ENCODE measurements at regions not wholly inside any gene's neighbourhood (a gene's known extent, or its start where the extent isn't known, plus 50 kb on each side); places are given as distances from the start of the nearest gene placed in this dataset.

GRCh38 chr14:65877624-65878023, 465.1 kb downstream of the FUT8 start:
- no peak for DNase-seq (ENCODE audit: low read depth in 2 of 2)

- no peak for DNase-seq (ENCODE audit: low read depth in 2 of 2)
These were observed 466.1 kb downstream of the FUT8 start for GRCh38 chr14:65878586-65878985.

- no peak for DNase-seq (ENCODE audit: low read depth in 2 of 2)
These were observed 466.9 kb downstream of the FUT8 start for GRCh38 chr14:65879248-65880009.

- DNase-seq (ENCODE audit: low read depth in 2 of 2): no peak
These were observed 468.0 kb downstream of the FUT8 start for GRCh38 chr14:65880507-65880906.

- DNase-seq (ENCODE audit: low read depth in 2 of 2): no peak
These were observed 469.1 kb downstream of the FUT8 start for GRCh38 chr14:65881642-65882041.

GRCh38 chr14:65888677-65889076, 476.1 kb downstream of the FUT8 start:
- no peak for DNase-seq (ENCODE audit: low read depth in 2 of 2)

- DNase-seq (ENCODE audit: low read depth in 2 of 2): no peak
These were observed 479.8 kb downstream of the FUT8 start for GRCh38 chr14:65892315-65892714.

GRCh38 chr14:65900164-65900563, 487.6 kb downstream of the FUT8 start:
- DNase-seq (ENCODE audit: low read depth in 2 of 2): no peak

- DNase-seq (ENCODE audit: low read depth in 2 of 2): no peak
These were observed 489.1 kb downstream of the FUT8 start for GRCh38 chr14:65901595-65901994.

GRCh38 chr14:65904988-65905387, 492.5 kb downstream of the FUT8 start:
- DNase-seq (ENCODE audit: low read depth in 2 of 2): no peak

- DNase-seq (ENCODE audit: low read depth in 2 of 2): no peak
These were observed 493.8 kb downstream of the FUT8 start for GRCh38 chr14:65906344-65906743.

GRCh38 chr14:65906948-65907347, 494.4 kb downstream of the FUT8 start:
- DNase-seq (ENCODE audit: low read depth in 2 of 2): no peak

GRCh38 chr14:65910108-65910786, 497.7 kb downstream of the FUT8 start:
- DNase-seq (ENCODE audit: low read depth in 2 of 2): peak; percentile 27 to 39

- peak in 1 of 2 experiments; percentile 0 for DNase-seq (ENCODE audit: low read depth in 2 of 2)
These were observed 502.6 kb downstream of the FUT8 start for GRCh38 chr14:65915125-65915524.

- no peak for DNase-seq (ENCODE audit: low read depth in 2 of 2)
These were observed 503.5 kb downstream of the FUT8 start for GRCh38 chr14:65916055-65916454.

- peak; percentile 4 to 12 for DNase-seq (ENCODE audit: low read depth in 2 of 2)
These were observed 508.5 kb downstream of the FUT8 start for GRCh38 chr14:65920996-65921395.

GRCh38 chr14:65922142-65922541, 509.6 kb downstream of the FUT8 start:
- peak; percentile 26 to 32 for DNase-seq (ENCODE audit: low read depth in 2 of 2)

GRCh38 chr14:65926504-65926903, 514.0 kb downstream of the FUT8 start:
- DNase-seq (ENCODE audit: low read depth in 2 of 2): no peak

- DNase-seq (ENCODE audit: low read depth in 2 of 2): no peak
These were observed 514.6 kb downstream of the FUT8 start for GRCh38 chr14:65926935-65927700.

GRCh38 chr14:65927931-65928356, 515.4 kb downstream of the FUT8 start:
- no peak for DNase-seq (ENCODE audit: low read depth in 2 of 2)

- DNase-seq (ENCODE audit: low read depth in 2 of 2): no peak
These were observed 516.5 kb downstream of the FUT8 start for GRCh38 chr14:65928995-65929394.

- DNase-seq (ENCODE audit: low read depth in 2 of 2): no peak
These were observed 521.0 kb downstream of the FUT8 start for GRCh38 chr14:65933400-65934069.
